ENCODE measurements at regions not wholly inside any gene's neighbourhood (a gene's known extent, or its start where the extent isn't known, plus 50 kb on each side); places are given as distances from the start of the nearest gene placed in this dataset.
"Not testable (repeated sequence)": the region's sequence is repeated elsewhere in the genome, so short reads cannot be mapped to it uniquely, and the experiment has no call there.

DNA sequence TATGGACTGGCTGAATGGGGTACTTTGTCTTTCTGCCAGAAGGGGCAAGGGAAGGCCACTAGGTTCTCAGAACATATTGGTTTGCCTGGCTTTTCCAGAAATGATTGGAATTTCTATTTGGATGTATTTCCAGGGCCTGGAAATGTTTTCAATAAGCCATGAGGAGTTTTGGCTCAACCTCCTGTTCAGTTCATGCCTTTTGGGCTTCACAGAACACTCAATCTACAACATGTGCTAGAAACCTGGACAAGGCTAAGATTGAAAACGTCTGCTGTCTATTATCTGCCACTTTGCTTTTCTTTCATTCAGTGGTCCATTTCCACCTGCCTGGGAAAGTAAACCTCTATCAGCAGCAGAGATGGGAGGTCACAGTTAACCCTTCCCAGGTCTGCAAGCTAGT is 793.4 kb downstream of the TENT5A start:
- ATAC-seq (no peak), DNase-seq (ENCODE audit: low read depth in 1 of 2, low spot score in 1 of 2) (no peak), FAIRE-seq (no peak)
- H3K27ac ChIP-seq: no peak overlapping the region
- ChIA-PET POLR2A (no interaction called here), CTCF (no interaction called here)
- 0% methylated on average over 1 of the region's 1 CpG for WGBS (ENCODE audit: missing lambda C conversion rate)
- no peaks in the 10 kb centered on the region for H3K9me3 ChIP-seq
- H3K4me1 ChIP-seq: no peaks in the 10 kb centered on the region
- H3K4me2 ChIP-seq: no peak overlapping the region
- no peak for TF ChIP-seq RAD21 (conservative IDR thresholded peaks at IDR 0.05 in 1 of 2, IDR thresholded peaks at IDR 0.05 in 1 of 2)
- no peak for TF ChIP-seq MAFK (IDR thresholded peaks at IDR 0.05; ENCODE audit: partially characterized antibody)
- TF ChIP-seq, protein P1, sequence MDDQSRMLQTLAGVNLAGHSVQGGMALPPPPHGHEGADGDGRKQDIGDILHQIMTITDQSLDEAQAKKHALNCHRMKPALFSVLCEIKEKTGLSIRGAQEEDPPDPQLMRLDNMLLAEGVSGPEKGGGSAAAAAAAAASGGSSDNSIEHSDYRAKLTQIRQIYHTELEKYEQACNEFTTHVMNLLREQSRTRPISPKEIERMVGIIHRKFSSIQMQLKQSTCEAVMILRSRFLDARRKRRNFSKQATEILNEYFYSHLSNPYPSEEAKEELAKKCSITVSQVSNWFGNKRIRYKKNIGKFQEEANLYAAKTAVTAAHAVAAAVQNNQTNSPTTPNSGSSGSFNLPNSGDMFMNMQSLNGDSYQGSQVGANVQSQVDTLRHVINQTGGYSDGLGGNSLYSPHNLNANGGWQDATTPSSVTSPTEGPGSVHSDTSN (IDR thresholded peaks at IDR 0.05): no peak
- TF ChIP-seq, protein P2, sequence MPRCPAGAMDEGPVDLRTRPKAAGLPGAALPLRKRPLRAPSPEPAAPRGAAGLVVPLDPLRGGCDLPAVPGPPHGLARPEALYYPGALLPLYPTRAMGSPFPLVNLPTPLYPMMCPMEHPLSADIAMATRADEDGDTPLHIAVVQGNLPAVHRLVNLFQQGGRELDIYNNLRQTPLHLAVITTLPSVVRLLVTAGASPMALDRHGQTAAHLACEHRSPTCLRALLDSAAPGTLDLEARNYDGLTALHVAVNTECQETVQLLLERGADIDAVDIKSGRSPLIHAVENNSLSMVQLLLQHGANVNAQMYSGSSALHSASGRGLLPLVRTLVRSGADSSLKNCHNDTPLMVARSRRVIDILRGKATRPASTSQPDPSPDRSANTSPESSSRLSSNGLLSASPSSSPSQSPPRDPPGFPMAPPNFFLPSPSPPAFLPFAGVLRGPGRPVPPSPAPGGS (IDR thresholded peaks at IDR 0.05): no peak
- no peak for TF ChIP-seq EHMT2 (IDR thresholded peaks at IDR 0.05; ENCODE audit: low read depth)
- no peak for TF ChIP-seq CHD4 (IDR thresholded peaks at IDR 0.05; ENCODE audit: borderline replicate concordance)
- TF ChIP-seq CBX8 (IDR thresholded peaks at IDR 0.05): no peak
- H3K4me3 ChIP-seq: no peak overlapping the region

DNA sequence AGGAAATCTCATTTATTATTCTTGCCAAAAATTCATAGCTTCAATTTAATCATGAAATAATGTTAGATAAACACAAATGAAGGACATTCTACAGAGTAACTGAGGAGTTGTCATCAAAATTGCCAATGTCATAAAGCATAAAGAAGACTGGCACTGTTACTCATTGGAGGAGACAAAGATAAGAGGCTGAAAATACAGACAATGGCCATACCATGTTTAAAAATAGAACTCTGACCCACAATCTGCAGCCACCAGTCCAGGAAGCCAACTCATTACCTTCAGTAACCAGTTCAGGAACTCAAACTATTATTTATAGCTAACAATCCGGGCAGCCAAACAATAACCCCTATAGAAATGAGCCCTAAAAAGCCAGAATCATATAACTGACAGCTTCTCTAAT is 795.6 kb downstream of the TENT5A start:
- FAIRE-seq (no peak), DNase-seq (ENCODE audit: low read depth in 1 of 2, low spot score in 1 of 2) (no peak), ATAC-seq (no peak)
- Histone ChIP-seq H3K9me3 (no peaks in the 10 kb centered on the region), H3K4me2 (no peak overlapping the region), H3K4me1 (no peaks in the 10 kb centered on the region), H3K27ac (no peak overlapping the region), H3K4me3 (no peak overlapping the region)
- TF ChIP-seq RFX5 (IDR thresholded peaks at IDR 0.05): no peak
- no peak for TF ChIP-seq BHLHE40 (IDR thresholded peaks at IDR 0.05; ENCODE audit: low read depth, low read length)
- WGBS (ENCODE audit: missing lambda C conversion rate): 18% methylated on average over 1 of the region's 1 CpG
- ChIA-PET POLR2A (no interaction called here), CTCF (no interaction called here)

DNA sequence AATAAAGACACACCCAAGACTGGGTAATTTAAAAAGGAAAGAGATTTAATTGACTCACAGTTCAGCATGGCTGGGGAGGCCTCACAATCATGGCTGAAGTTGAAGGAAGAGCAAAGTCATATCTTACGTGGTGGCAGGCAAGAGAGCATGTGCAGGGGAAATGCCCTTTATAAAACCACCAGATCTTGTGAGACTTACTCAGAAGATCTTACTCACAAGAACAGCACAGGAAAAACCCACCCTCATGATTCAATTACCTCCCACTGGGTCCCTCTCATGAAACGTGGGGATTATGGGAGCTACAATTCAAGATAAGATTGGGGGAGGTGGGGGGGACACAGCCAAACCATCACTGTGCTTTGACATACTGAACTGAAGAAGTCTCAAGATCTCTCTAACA is 800.0 kb downstream of the TENT5A start:
- WGBS (ENCODE audit: missing lambda C conversion rate): 33% methylated on average over 2 of the region's 2 CpGs
- ATAC-seq; H3K4me1 ChIP-seq; FAIRE-seq; H3K9me3 ChIP-seq; POLR2A ChIA-PET; DNase-seq (ENCODE audit: low read depth in 1 of 2, low spot score in 1 of 2); H3K4me2 ChIP-seq; H3K27ac ChIP-seq; H3K4me3 ChIP-seq; CTCF ChIA-PET: not testable (repeated sequence)

- ChIA-PET POLR2A (no interaction called here), CTCF (no interaction called here)
- ATAC-seq (no peak), FAIRE-seq (no peak), DNase-seq (ENCODE audit: low read depth in 1 of 2, low spot score in 1 of 2) (no peak)
- Histone ChIP-seq H3K27ac (no peak overlapping the region), H3K4me3 (no peak overlapping the region), H3K4me2 (no peak overlapping the region), H3K4me1 (no peaks in the 10 kb centered on the region), H3K9me3 (no peaks in the 10 kb centered on the region)
- TF ChIP-seq EHF (CRISPR knock-in tag; IDR thresholded peaks at IDR 0.05): no peak
- TF ChIP-seq RCOR1 (IDR thresholded peaks at IDR 0.05; ENCODE audit: low read depth, low read length): no peak
- no peak for TF ChIP-seq FOSB (CRISPR knock-in tag; IDR thresholded peaks at IDR 0.05)
- TF ChIP-seq NR3C1 (IDR thresholded peaks at IDR 0.05): no peak
- no peak for TF ChIP-seq EHMT2 (IDR thresholded peaks at IDR 0.05; ENCODE audit: low read depth)
- TF ChIP-seq TP53 (CRISPR knock-in tag; IDR thresholded peaks at IDR 0.05): no peak
- no peak for TF ChIP-seq BHLHE40 (IDR thresholded peaks at IDR 0.05; ENCODE audit: low read depth, low read length)
- no peak for TF ChIP-seq HOXB13 (CRISPR knock-in tag; IDR thresholded peaks at IDR 0.05; ENCODE audit: low read depth)
- no peak for TF ChIP-seq MYC (IDR thresholded peaks at IDR 0.05; ENCODE audit: borderline replicate concordance, low read length)
- TF ChIP-seq KDM5A (IDR thresholded peaks at IDR 0.05): no peak
- TF ChIP-seq EP300 (IDR thresholded peaks at IDR 0.05): no peak
- no peak for TF ChIP-seq RNF2 (IDR thresholded peaks at IDR 0.05; ENCODE audit: borderline replicate concordance, low read depth)
- TF ChIP-seq, protein P2 (IDR thresholded peaks at IDR 0.05): no peak
- no peak for TF ChIP-seq NPAS2 (CRISPR knock-in tag; IDR thresholded peaks at IDR 0.05; ENCODE audit: borderline replicate concordance)
- no peak for TF ChIP-seq HOXA7 (CRISPR knock-in tag; IDR thresholded peaks at IDR 0.05)
- TF ChIP-seq GATA3 (IDR thresholded peaks at IDR 0.05; ENCODE audit: borderline replicate concordance): no peak
- 41% methylated on average over 3 of the region's 3 CpGs for WGBS (ENCODE audit: missing lambda C conversion rate)
These were observed 806.1 kb downstream of the TENT5A start for GRCh38 chr6:80946402-80946801.
